HepG2 (cell line): ENCODE measurements at regions not wholly inside any gene's neighbourhood (a gene's known extent, or its start where the extent isn't known, plus 50 kb on each side); places are given as distances from the start of the nearest gene placed in this dataset.

Experiments used
- HDAC2 ChIP-seq: sonication (generic); formaldehyde crosslinking; IDR thresholded peaks from 2 replicates; pipeline ENCODE4 v1.4.0; 2020; ENCODE audit warnings: missing genetic modification reagents
- ZKSCAN1 ChIP-seq: fragments of 150-350 bp; IDR thresholded peaks from 2 replicates; pipeline ENCODE4 v1.6.1; 2014; ENCODE audit warnings: low read length
- TF ChIP-seq, protein P1 (sequence below): sonication (generic); formaldehyde crosslinking; IDR thresholded peaks from 2 replicates; pipeline ENCODE4 v1.4.0; 2020; ENCODE audit warnings: mild to moderate bottlenecking, missing genetic modification reagents
- TF ChIP-seq, protein P2 (sequence below): sonication (generic); formaldehyde crosslinking; IDR thresholded peaks from 2 replicates; pipeline ENCODE4 v1.4.0; 2020; ENCODE audit warnings: missing genetic modification reagents
- TF ChIP-seq, protein P3 (sequence below), 2 experiments: sonication (generic) in 1 of 2; formaldehyde crosslinking in 1 of 2; IDR thresholded peaks; 2 replicates each; pipeline versions ENCODE4 v1.4.0 to v1.6.1; 2016 to 2020; ENCODE audit warnings: borderline replicate concordance in 1 of 2, low read depth in 1 of 2, mild to moderate bottlenecking in 1 of 2, missing genetic modification reagents in 1 of 2
- TF ChIP-seq, protein P4 (sequence below): sonication (generic); formaldehyde crosslinking; IDR thresholded peaks from 2 replicates; pipeline ENCODE4 v1.5.0; 2020; ENCODE audit warnings: missing genetic modification reagents
- TF ChIP-seq, protein P5 (sequence below): sonication (generic); formaldehyde crosslinking; IDR thresholded peaks from 2 replicates; pipeline ENCODE4 v1.9.0; 2022; ENCODE audit warnings: low read depth, missing genetic modification reagents

DNA sequence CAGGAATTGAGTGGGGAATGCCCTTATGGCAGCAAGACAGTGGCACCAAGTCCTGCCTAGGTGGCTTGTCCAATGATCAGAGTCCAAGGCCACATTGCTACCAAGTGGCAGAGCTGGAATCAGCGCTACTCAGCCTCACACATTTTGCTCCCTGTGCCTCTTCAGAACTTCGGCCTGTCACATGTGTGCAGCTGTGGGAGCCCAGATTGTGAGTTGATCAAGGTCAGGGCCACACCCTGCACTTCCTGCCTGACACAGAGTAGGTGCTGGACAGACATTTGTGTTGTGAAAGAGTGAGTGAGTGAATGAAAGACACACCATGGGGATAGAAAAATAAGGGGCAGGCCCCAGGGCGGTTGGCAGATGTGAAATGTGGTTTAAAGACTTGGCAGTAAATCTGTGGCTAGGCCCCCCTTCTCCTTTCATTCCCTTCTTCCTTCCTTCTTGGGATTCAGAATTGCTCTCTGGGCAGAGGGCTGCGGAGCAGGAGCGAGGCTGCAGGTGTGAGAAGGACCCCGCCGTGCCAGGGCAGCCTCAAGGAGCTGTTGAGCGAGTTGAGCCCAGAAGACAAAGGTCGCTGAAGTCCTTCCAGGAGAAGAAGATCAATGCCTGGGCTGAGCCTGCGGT is 83.5 kb downstream of the SLC25A47 start (continued):
- TF ChIP-seq, protein P1, sequence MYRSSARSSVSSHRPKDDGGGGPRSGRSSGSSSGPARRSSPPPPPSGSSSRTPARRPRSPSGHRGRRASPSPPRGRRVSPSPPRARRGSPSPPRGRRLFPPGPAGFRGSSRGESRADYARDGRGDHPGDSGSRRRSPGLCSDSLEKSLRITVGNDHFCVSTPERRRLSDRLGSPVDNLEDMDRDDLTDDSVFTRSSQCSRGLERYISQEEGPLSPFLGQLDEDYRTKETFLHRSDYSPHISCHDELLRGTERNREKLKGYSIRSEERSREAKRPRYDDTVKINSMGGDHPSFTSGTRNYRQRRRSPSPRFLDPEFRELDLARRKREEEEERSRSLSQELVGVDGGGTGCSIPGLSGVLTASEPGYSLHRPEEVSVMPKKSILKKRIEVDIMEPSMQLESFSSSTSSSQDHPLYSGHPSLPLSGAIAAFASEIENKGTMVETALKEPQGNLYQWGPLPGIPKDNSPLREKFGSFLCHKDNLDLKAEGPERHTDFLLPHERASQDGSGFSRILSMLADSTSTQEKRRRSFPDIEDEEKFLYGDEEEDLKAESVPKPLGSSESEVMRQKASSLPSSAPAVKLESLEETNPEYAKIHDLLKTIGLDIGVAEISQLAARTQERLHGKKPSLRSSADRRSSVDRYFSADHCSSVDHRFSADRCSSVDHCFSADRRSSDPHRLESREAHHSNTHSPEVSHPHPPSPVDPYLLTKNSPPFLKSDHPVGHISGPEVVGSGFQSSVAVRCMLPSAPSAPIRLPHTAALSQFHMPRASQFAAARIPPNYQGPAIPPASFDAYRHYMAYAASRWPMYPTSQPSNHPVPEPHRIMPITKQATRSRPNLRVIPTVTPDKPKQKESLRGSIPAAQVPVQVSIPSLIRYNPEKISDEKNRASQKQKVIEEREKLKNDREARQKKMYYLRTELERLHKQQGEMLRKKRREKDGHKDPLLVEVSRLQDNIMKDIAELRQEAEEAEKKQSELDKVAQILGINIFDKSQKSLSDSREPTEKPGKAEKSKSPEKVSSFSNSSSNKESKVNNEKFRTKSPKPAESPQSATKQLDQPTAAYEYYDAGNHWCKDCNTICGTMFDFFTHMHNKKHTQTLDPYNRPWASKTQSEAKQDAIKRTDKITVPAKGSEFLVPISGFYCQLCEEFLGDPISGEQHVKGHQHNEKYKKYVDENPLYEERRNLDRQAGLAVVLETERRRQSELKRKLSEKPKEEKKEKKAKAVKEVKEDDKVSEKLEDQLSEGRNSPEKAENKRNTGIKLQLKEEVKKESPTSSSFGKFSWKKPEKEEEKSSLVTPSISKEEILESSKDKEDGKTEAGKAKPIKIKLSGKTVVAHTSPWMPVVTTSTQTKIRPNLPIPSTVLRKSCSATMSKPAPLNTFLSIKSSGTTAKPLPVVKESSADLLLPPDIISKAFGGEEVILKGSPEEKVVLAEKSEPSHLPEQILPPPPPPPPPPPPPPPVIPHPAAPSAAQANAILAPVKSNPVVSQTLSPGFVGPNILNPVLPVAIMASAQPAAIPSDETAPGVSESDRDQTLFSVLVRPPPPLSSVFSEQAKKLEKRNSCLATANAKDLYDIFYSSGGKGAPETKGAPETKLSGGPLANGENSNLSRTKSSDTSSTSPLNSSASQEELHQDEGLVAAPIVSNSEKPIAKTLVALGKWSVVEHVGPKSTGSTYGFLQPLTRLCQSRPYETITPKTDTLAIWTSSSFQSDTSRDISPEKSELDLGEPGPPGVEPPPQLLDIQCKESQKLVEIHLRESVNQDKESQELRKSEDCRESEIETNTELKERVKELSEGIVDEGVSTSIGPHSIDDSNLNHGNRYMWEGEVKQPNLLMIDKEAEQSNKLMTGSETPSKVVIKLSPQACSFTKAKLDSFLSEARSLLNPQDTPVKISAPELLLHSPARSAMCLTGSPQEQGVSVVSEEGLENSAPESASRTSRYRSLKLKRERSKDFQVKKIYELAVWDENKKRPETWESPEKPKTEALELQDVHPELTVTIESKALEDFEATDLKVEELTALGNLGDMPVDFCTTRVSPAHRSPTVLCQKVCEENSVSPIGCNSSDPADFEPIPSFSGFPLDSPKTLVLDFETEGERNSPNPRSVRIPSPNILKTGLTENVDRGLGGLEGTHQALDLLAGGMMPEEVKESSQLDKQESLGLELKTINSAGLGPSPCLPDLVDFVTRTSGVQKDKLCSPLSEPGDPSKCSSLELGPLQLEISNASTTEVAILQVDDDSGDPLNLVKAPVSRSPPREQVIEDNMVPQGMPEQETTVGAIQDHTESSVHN (CRISPR knock-in tag): no peak
- TF ChIP-seq, protein P2, sequence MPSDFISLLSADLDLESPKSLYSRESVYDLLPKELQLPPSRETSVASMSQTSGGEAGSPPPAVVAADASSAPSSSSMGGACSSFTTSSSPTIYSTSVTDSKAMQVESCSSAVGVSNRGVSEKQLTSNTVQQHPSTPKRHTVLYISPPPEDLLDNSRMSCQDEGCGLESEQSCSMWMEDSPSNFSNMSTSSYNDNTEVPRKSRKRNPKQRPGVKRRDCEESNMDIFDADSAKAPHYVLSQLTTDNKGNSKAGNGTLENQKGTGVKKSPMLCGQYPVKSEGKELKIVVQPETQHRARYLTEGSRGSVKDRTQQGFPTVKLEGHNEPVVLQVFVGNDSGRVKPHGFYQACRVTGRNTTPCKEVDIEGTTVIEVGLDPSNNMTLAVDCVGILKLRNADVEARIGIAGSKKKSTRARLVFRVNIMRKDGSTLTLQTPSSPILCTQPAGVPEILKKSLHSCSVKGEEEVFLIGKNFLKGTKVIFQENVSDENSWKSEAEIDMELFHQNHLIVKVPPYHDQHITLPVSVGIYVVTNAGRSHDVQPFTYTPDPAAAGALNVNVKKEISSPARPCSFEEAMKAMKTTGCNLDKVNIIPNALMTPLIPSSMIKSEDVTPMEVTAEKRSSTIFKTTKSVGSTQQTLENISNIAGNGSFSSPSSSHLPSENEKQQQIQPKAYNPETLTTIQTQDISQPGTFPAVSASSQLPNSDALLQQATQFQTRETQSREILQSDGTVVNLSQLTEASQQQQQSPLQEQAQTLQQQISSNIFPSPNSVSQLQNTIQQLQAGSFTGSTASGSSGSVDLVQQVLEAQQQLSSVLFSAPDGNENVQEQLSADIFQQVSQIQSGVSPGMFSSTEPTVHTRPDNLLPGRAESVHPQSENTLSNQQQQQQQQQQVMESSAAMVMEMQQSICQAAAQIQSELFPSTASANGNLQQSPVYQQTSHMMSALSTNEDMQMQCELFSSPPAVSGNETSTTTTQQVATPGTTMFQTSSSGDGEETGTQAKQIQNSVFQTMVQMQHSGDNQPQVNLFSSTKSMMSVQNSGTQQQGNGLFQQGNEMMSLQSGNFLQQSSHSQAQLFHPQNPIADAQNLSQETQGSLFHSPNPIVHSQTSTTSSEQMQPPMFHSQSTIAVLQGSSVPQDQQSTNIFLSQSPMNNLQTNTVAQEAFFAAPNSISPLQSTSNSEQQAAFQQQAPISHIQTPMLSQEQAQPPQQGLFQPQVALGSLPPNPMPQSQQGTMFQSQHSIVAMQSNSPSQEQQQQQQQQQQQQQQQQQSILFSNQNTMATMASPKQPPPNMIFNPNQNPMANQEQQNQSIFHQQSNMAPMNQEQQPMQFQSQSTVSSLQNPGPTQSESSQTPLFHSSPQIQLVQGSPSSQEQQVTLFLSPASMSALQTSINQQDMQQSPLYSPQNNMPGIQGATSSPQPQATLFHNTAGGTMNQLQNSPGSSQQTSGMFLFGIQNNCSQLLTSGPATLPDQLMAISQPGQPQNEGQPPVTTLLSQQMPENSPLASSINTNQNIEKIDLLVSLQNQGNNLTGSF (CRISPR knock-in tag): no peak
- TF ChIP-seq ZKSCAN1: peak; percentile 82
- peak; percentile 65; the same call in 1 of the 2 replicates for TF ChIP-seq HDAC2 (CRISPR knock-in tag)
- TF ChIP-seq, protein P3, sequence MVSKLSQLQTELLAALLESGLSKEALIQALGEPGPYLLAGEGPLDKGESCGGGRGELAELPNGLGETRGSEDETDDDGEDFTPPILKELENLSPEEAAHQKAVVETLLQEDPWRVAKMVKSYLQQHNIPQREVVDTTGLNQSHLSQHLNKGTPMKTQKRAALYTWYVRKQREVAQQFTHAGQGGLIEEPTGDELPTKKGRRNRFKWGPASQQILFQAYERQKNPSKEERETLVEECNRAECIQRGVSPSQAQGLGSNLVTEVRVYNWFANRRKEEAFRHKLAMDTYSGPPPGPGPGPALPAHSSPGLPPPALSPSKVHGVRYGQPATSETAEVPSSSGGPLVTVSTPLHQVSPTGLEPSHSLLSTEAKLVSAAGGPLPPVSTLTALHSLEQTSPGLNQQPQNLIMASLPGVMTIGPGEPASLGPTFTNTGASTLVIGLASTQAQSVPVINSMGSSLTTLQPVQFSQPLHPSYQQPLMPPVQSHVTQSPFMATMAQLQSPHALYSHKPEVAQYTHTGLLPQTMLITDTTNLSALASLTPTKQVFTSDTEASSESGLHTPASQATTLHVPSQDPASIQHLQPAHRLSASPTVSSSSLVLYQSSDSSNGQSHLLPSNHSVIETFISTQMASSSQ (IDR thresholded peaks at IDR 0.05; ENCODE audit: low read depth): 0 out of 2 replicates have a peak, but pooled peaks have one; percentile 8
- TF ChIP-seq, protein P3 (CRISPR knock-in tag; IDR thresholded peaks at IDR 0.05; ENCODE audit: borderline replicate concordance): no peak
- TF ChIP-seq, protein P4, sequence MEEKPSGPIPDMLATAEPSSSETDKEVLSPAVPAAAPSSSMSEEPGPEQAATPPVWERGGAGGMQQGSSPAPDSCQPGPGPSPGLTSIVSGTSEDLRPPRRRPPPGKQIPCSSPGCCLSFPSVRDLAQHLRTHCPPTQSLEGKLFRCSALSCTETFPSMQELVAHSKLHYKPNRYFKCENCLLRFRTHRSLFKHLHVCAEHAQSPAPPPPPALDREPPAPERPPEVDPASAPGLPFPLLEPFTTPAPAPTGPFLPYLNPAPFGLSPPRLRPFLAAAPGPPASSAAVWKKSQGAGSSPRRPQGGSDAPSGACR (CRISPR knock-in tag): no peak
- TF ChIP-seq, protein P5, sequence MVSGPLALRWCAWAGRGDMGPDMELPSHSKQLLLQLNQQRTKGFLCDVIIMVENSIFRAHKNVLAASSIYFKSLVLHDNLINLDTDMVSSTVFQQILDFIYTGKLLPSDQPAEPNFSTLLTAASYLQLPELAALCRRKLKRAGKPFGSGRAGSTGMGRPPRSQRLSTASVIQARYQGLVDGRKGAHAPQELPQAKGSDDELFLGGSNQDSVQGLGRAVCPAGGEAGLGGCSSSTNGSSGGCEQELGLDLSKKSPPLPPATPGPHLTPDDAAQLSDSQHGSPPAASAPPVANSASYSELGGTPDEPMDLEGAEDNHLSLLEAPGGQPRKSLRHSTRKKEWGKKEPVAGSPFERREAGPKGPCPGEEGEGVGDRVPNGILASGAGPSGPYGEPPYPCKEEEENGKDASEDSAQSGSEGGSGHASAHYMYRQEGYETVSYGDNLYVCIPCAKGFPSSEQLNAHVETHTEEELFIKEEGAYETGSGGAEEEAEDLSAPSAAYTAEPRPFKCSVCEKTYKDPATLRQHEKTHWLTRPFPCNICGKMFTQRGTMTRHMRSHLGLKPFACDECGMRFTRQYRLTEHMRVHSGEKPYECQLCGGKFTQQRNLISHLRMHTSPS (CRISPR knock-in tag): peak; percentile 57
